SK-N-SH treated with all-trans-retinoic acid at 6 μM for 48 hours (cell line): ENCODE measurements at regions not wholly inside any gene's neighbourhood (a gene's known extent, or its start where the extent isn't known, plus 50 kb on each side); places are given as distances from the start of the nearest gene placed in this dataset.

Source experiments
- PATZ1 ChIP-seq: fragments of 250-450 bp; sonication (Bioruptor Pico); IDR thresholded peaks from 2 replicates; pipeline ENCODE4 v1.8.0; 2020; ENCODE audit warnings: mild to moderate bottlenecking, moderate library complexity, borderline replicate concordance
- PPARA ChIP-seq: fragments of 250-450 bp; sonication (Bioruptor Pico); IDR thresholded peaks from 2 replicates; pipeline ENCODE4 v1.5.0; 2020; ENCODE audit warnings: mild to moderate bottlenecking, borderline replicate concordance

- TF ChIP-seq PATZ1 (CRISPR knock-in tag): no peak
- TF ChIP-seq PPARA (CRISPR knock-in tag): no peak
Observed at GRCh38 chr2:125373293-125373692, 1282.7 kb upstream of the GYPC start.
